HL-60 (cell line): ENCODE measurements at regions not wholly inside any gene's neighbourhood (a gene's known extent, or its start where the extent isn't known, plus 50 kb on each side); places are given as distances from the start of the nearest gene placed in this dataset.

ENCODE experiments used
- CTCF ChIP-seq: IDR thresholded peaks from one replicate; pipeline ENCODE4 v1.5.1; 2011; ENCODE audit warnings: low read length, control low read depth, inconsistent platforms; ENCODE audit not compliant: insufficient read depth
- GABPA ChIP-seq: IDR thresholded peaks from 2 replicates; pipeline ENCODE4 v1.6.1; 2012; ENCODE audit warnings: low read depth
- POLR2AphosphoS5 ChIP-seq: IDR thresholded peaks from 2 replicates; pipeline ENCODE4 v1.6.1; 2012; ENCODE audit warnings: low read depth
- REST ChIP-seq: IDR thresholded peaks from 2 replicates; pipeline ENCODE4 v1.6.1; 2012; ENCODE audit warnings: low read depth; ENCODE audit not compliant: insufficient replicate concordance
- SPI1 ChIP-seq: IDR thresholded peaks from 2 replicates; pipeline ENCODE4 v1.6.1; 2012; ENCODE audit warnings: low read depth, mild to moderate bottlenecking, borderline replicate concordance

- no peak for TF ChIP-seq CTCF
- TF ChIP-seq POLR2AphosphoS5 = no peak
- no peak for TF ChIP-seq REST
- no peak for TF ChIP-seq SPI1
- no peak for TF ChIP-seq GABPA
These were observed 478.6 kb downstream of the OTOL1 start for GRCh38 chr3:161975201-161975600.
